HEK293T (cell line): ENCODE measurements at regions not wholly inside any gene's neighbourhood (a gene's known extent, or its start where the extent isn't known, plus 50 kb on each side); places are given as distances from the start of the nearest gene placed in this dataset.

ENCODE experiments used
- BHLHE40 ChIP-seq: fragments of 450-650 bp; IDR thresholded peaks from 2 replicates; pipeline ENCODE4 v1.6.1; 2016; ENCODE audit warnings: mild to moderate bottlenecking, moderate library complexity, borderline replicate concordance
- CTBP1 ChIP-seq: fragments of 450-650 bp; IDR thresholded peaks from 2 replicates; pipeline ENCODE4 v1.6.1; 2016; ENCODE audit warnings: borderline replicate concordance
- ELF4 ChIP-seq: fragments of 450-650 bp; IDR thresholded peaks from 2 replicates; pipeline ENCODE4 v1.6.1; 2017; ENCODE audit warnings: antibody characterized with exemption
- FOXK2 ChIP-seq: fragments of 450-650 bp; IDR thresholded peaks from 2 replicates; pipeline ENCODE4 v1.6.1; 2016; ENCODE audit warnings: mild to moderate bottlenecking
- FOXM1 ChIP-seq: fragments of 450-650 bp; IDR thresholded peaks from 2 replicates; pipeline ENCODE4 v1.6.1; 2017; ENCODE audit warnings: mild to moderate bottlenecking, borderline replicate concordance
- HDGF ChIP-seq: fragments of 450-650 bp; IDR thresholded peaks from 2 replicates; pipeline ENCODE4 v1.6.1; 2017; ENCODE audit warnings: antibody characterized with exemption, borderline replicate concordance
- L3MBTL2 ChIP-seq: fragments of 450-650 bp; conservative IDR thresholded peaks from 2 replicates; pipeline ENCODE4 v1.6.1; 2016; ENCODE audit warnings: mild to moderate bottlenecking
- LEF1 ChIP-seq: fragments of 450-650 bp; IDR thresholded peaks from 2 replicates; pipeline ENCODE4 v1.6.1; 2017; ENCODE audit warnings: mild to moderate bottlenecking, borderline replicate concordance
- NFRKB ChIP-seq: fragments of 450-650 bp; IDR thresholded peaks from 2 replicates; pipeline ENCODE4 v1.6.1; 2016; ENCODE audit warnings: mild to moderate bottlenecking, moderate library complexity
- SP1 ChIP-seq: fragments of 450-650 bp; IDR thresholded peaks from 2 replicates; pipeline ENCODE4 v1.6.1; 2017
- SUZ12 ChIP-seq: fragments of 450-650 bp; IDR thresholded peaks from 2 replicates; pipeline ENCODE4 v1.6.1; 2016; ENCODE audit warnings: mild to moderate bottlenecking
- TARDBP ChIP-seq: fragments of 450-650 bp; IDR thresholded peaks from 2 replicates; pipeline ENCODE4 v1.6.1; 2016
- ZNF384 ChIP-seq: fragments of 450-650 bp; IDR thresholded peaks from 2 replicates; pipeline ENCODE4 v1.6.1; 2016
- TF ChIP-seq, protein P1 (sequence below): fragments of 450-650 bp; IDR thresholded peaks from 2 replicates; pipeline ENCODE4 v1.6.1; 2016

DNA sequence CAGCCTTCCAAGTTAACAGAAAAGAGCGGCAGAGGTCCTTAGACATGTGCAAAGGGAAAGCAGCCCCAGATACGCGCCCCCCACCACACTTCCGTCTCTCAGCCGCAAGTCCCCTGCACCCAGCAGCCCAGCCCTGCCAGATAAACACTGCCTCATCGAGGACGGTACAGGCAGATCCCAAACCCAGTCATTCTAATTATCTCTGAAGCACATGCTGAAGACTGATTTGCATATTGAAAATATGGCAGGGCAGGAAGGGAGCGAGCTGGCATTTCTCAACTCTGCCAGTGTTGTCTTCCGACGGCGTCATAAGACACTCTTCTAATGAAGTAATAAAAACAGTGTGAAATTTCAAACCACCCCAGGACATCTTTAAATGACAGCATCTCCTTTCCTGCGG is 122.8 kb upstream of the CDH4 start:
- TF ChIP-seq TARDBP, result no peak
- TF ChIP-seq SP1, result no peak
- TF ChIP-seq ELF4, result no peak
- TF ChIP-seq, protein P1, sequence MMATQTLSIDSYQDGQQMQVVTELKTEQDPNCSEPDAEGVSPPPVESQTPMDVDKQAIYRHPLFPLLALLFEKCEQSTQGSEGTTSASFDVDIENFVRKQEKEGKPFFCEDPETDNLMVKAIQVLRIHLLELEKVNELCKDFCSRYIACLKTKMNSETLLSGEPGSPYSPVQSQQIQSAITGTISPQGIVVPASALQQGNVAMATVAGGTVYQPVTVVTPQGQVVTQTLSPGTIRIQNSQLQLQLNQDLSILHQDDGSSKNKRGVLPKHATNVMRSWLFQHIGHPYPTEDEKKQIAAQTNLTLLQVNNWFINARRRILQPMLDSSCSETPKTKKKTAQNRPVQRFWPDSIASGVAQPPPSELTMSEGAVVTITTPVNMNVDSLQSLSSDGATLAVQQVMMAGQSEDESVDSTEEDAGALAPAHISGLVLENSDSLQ, result no peak
- TF ChIP-seq BHLHE40, result no peak
- no peak for TF ChIP-seq NFRKB
- no peak for TF ChIP-seq LEF1
- TF ChIP-seq FOXM1, result no peak
- TF ChIP-seq FOXK2, result no peak
- no peak for TF ChIP-seq HDGF
- no peak for TF ChIP-seq SUZ12
- no peak for TF ChIP-seq L3MBTL2
- TF ChIP-seq CTBP1, result no peak
- TF ChIP-seq ZNF384, result no peak
